ENCODE measurements at regions not wholly inside any gene's neighbourhood (a gene's known extent, or its start where the extent isn't known, plus 50 kb on each side); places are given as distances from the start of the nearest gene placed in this dataset.

DNA sequence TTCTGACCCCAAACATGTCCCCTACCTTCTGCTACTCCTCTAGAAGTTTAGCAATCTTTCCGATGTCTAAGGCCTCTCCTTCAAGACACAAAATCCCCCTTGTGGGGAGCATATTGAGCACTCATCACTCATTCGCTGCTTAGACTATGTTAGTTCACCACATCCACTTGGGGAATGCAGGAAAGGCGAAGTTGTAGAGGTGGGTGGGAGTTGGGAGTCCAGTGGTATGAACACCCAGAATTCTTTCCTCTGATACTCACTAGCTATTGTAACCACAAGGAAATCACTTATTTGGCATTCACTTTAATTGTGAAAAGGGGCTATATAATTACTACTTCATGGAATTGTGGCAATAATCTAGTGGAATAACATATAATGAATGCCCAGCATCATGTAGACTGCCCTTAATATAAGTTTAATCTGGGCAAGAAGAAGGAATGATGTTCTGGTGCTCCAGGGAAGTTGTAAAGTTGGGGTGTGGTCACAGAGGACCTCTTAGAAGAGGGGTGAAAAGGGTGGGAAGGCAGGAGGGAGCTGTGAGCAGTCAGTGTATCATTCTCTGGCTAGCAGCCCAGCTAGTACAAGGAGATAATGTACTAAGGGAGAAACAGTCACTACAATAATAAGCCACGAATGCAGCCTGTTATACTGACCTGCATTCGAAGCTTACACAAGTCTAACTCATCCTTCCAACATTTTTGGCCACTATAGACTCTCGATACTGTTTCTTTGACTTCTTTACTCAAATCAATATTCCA, 468.2 kb upstream of the DIPK2B start:
- Histone ChIP-seq H4K20me1 (ENCODE audit: low read depth) (no peaks in the 10 kb centered on the region), H3K9ac (no peak overlapping the region), H3F3A (ENCODE audit: low read depth) (no peaks in the 10 kb centered on the region), H3K27me3 (no peaks in the 10 kb centered on the region), H3K27ac (no peak overlapping the region), H2AFZ (replicated peaks) (no peak overlapping the region), H3K4me1 (no peaks in the 10 kb centered on the region), H3K36me3 (no peaks in the 10 kb centered on the region), H3K4me2 (no peak overlapping the region), H3K4me3 (no peak overlapping the region), H3K9me3 (ENCODE audit: low read depth) (no peaks in the 10 kb centered on the region), H3K79me2 (ENCODE audit: low read depth) (no peaks in the 10 kb centered on the region)
- TF ChIP-seq, protein P1, sequence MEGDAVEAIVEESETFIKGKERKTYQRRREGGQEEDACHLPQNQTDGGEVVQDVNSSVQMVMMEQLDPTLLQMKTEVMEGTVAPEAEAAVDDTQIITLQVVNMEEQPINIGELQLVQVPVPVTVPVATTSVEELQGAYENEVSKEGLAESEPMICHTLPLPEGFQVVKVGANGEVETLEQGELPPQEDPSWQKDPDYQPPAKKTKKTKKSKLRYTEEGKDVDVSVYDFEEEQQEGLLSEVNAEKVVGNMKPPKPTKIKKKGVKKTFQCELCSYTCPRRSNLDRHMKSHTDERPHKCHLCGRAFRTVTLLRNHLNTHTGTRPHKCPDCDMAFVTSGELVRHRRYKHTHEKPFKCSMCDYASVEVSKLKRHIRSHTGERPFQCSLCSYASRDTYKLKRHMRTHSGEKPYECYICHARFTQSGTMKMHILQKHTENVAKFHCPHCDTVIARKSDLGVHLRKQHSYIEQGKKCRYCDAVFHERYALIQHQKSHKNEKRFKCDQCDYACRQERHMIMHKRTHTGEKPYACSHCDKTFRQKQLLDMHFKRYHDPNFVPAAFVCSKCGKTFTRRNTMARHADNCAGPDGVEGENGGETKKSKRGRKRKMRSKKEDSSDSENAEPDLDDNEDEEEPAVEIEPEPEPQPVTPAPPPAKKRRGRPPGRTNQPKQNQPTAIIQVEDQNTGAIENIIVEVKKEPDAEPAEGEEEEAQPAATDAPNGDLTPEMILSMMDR (IDR thresholded peaks at IDR 0.05): no peak
- TF ChIP-seq EZH2 (IDR thresholded peaks at IDR 0.05): no peak
- TF ChIP-seq EZH2phosphoT487 (IDR thresholded peaks at IDR 0.05): no peak
- Mint-ChIP-seq H3K9me3 (peaks cover 2% of the 10 kb centered on the region), H3K27me3 (ENCODE audit: insufficient read depth, low read depth) (no peaks in the 10 kb centered on the region), H3K4me3 (no peak overlapping the region), H3K4me1 (peaks cover 5% of the 10 kb centered on the region), H3K36me3 (no peaks in the 10 kb centered on the region), H3K27ac (no peak overlapping the region)
- no peak for DNase-seq (ENCODE audit: low spot score)

DNA sequence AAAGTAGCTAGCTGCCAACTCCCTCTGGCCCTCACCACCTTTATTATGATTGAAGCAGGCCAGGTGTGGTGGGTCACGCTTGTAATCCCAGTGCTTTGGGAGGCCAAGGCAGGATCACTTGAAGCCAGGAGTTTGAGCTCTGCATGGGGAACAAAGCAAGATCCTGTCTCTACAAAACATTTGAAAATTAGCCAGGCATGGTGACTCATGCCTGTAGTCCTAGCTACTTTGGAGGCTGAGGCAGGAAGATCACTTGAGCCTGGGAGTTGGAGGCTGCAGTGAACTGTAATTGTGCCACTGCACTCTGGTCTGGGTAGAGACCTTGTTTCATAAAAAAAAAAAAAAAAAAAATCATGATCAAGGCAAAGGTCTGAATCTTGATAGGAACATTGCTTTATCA, 467.0 kb upstream of the DIPK2B start:
- Mint-ChIP-seq H3K9me3 (peaks cover 2% of the 10 kb centered on the region), H3K36me3 (no peaks in the 10 kb centered on the region), H3K4me1 (peaks cover 5% of the 10 kb centered on the region), H3K27me3 (ENCODE audit: insufficient read depth, low read depth) (no peaks in the 10 kb centered on the region), H3K4me3 (no peak overlapping the region), H3K27ac (no peak overlapping the region)
- no peaks in the 10 kb centered on the region for H3K4me1 ChIP-seq
- TF ChIP-seq, protein P1 (IDR thresholded peaks at IDR 0.05): no peak
- TF ChIP-seq EZH2 (IDR thresholded peaks at IDR 0.05): no peak
- TF ChIP-seq EZH2phosphoT487 (IDR thresholded peaks at IDR 0.05): no peak
- no peaks in the 10 kb centered on the region for H4K20me1 ChIP-seq (ENCODE audit: low read depth)
- no peaks in the 10 kb centered on the region for H3K79me2 ChIP-seq (ENCODE audit: low read depth)
- DNase-seq (ENCODE audit: low spot score): no peak
- no peak overlapping the region for H3K4me3 ChIP-seq
- H3K27ac ChIP-seq: no peak overlapping the region
- H3K36me3 ChIP-seq: no peaks in the 10 kb centered on the region
- no peak overlapping the region for H3K4me2 ChIP-seq
- no peak overlapping the region for H3K9ac ChIP-seq
- no peaks in the 10 kb centered on the region for H3K27me3 ChIP-seq
- no peak overlapping the region for H2AFZ ChIP-seq (replicated peaks)
- H3F3A ChIP-seq (ENCODE audit: low read depth): no peaks in the 10 kb centered on the region
- no peaks in the 10 kb centered on the region for H3K9me3 ChIP-seq (ENCODE audit: low read depth)

DNA sequence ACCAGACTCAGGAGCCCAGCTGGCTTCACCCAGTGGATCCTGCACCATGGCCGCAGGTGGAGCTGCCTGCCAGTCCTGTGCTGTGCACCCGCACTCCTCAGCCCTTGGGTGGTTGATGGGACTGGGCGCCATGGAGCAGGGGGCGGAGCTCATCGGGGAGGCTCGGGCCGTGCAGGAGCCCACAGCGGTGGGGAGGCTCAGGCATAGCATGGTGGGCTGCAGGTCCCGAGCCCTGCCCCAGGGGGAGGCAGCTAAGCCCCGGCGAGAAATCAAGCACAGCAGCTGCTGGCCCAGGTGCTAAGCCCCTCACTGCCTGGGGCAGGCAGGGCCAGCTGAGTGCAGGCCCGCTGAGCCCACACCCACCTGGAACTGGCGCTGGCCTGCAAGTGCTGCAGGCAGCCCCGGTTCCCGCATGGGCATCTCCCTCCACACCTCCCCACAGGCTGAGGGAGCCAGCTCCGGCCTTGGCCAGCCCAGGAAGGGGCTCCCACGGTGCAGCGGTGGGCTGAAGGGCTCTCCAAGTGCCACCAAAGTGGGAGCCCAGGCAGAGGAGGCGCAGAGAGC, 464.1 kb upstream of the DIPK2B start:
- no peaks in the 10 kb centered on the region for H3K27me3 ChIP-seq
- H3K4me3 Mint-ChIP-seq: no peak overlapping the region
- H3K4me1 ChIP-seq: no peaks in the 10 kb centered on the region
- H3K9ac ChIP-seq: no peak overlapping the region
- no peak overlapping the region for H2AFZ ChIP-seq (replicated peaks)
- peaks cover 2% of the 10 kb centered on the region for H3K9me3 Mint-ChIP-seq
- TF ChIP-seq, protein P1 (IDR thresholded peaks at IDR 0.05): no peak
- TF ChIP-seq EZH2 (IDR thresholded peaks at IDR 0.05): no peak
- TF ChIP-seq EZH2phosphoT487 (IDR thresholded peaks at IDR 0.05): no peak
- H3K27me3 Mint-ChIP-seq (ENCODE audit: insufficient read depth, low read depth): no peaks in the 10 kb centered on the region
- H3K36me3 ChIP-seq: no peaks in the 10 kb centered on the region
- no peaks in the 10 kb centered on the region for H3K9me3 ChIP-seq (ENCODE audit: low read depth)
- no peaks in the 10 kb centered on the region for H3K36me3 Mint-ChIP-seq
- no peak overlapping the region for H3K4me2 ChIP-seq
- H3K27ac ChIP-seq: no peak overlapping the region
- no peaks in the 10 kb centered on the region for H3K79me2 ChIP-seq (ENCODE audit: low read depth)
- no peaks in the 10 kb centered on the region for H3F3A ChIP-seq (ENCODE audit: low read depth)
- H4K20me1 ChIP-seq (ENCODE audit: low read depth): no peaks in the 10 kb centered on the region
- H3K4me1 Mint-ChIP-seq: peaks cover 5% of the 10 kb centered on the region
- DNase-seq (ENCODE audit: low spot score): no peak
- no peak overlapping the region for H3K27ac Mint-ChIP-seq
- H3K4me3 ChIP-seq: no peak overlapping the region

Measured in neural progenitor cell (in vitro differentiated cells).